Testis (tissue), 2 donors: ENCODE measurements at regions not wholly inside any gene's neighbourhood (a gene's known extent, or its start where the extent isn't known, plus 50 kb on each side); places are given as distances from the start of the nearest gene placed in this dataset.

Source experiments
- DNase-seq: peaks from one replicate; pipeline ENCODE4 v3.0.0-alpha.2; 2019
- H3K27ac ChIP-seq, 2 donors: fragments of 200-600 bp; sonication (generic); one replicate each; pipeline ENCODE4 v1.5.1; 2019
- H3K27me3 ChIP-seq: fragments of 200-600 bp; sonication (generic); one replicate; pipeline ENCODE4 v1.5.1; 2019
- H3K36me3 ChIP-seq: fragments of 200-600 bp; sonication (generic); one replicate; pipeline ENCODE4 v1.5.1; 2017; ENCODE audit warnings: low read depth; ENCODE audit errors: missing control alignments
- H3K4me1 ChIP-seq: fragments of 200-600 bp; sonication (generic); one replicate; pipeline ENCODE4 v1.5.1; 2019
- H3K4me3 ChIP-seq, 2 donors: fragments of 200-600 bp; sonication (generic); one replicate each; pipeline ENCODE4 v1.5.1; 2017 to 2019
- H3K9me3 ChIP-seq: fragments of 200-600 bp; sonication (generic); one replicate; pipeline ENCODE4 v1.5.1; 2017
- CTCF ChIP-seq, 3 experiments: fragments of 450-650 bp in 2 of 3; fragments of 200-600 bp in 1 of 3; sonication (generic) in 1 of 3; IDR thresholded peaks; one replicate each; pipeline ENCODE4 v1.5.1; 2016 to 2019; ENCODE audit warnings: antibody characterized with exemption in 3 of 3, mild to moderate bottlenecking in 2 of 3, moderate library complexity in 1 of 3
- POLR2A ChIP-seq: fragments of 450-650 bp; IDR thresholded peaks from one replicate; pipeline ENCODE4 v1.6.1; 2017; ENCODE audit warnings: antibody characterized with exemption, mild to moderate bottlenecking, moderate library complexity
- WGBS, 2 donors: methylation state at CpG; one replicate each; pipeline ENCODE4 v1.1.5; 2018; 5-methylcytosine and 5-hydroxymethylcytosine counted together
- intact Hi-C: fragments of 100-400 bp; cut with DNase I; formaldehyde crosslinking; loops from one replicate; pipeline ENCODE4 v1.15.1; 2023; ENCODE audit warnings: low total_unique reads

- TF ChIP-seq CTCF (IDR thresholded peaks at IDR 0.05) (no peak), POLR2A (no peak)
- WGBS, 2 donors: 45 to 51% methylated on average over 28 to 60 of the region's 68 CpGs
- intact Hi-C loops: no loop called here
- Histone ChIP-seq H3K27me3 (no peaks in the 10 kb centered on the region), H3K9me3 (no peaks in the 10 kb centered on the region), H3K4me1 (peaks cover 11% of the 10 kb centered on the region), H3K4me3 (peak overlapping the region; percentile 22 to 58), H3K36me3 (no peaks in the 10 kb centered on the region), H3K27ac (peak overlapping the region in 1 of 2 donors; percentile 30)
- no peak for DNase-seq
Observed at GRCh38 chr14:101457936-101458740, 103.2 kb upstream of the DIO3 start.

- no peaks in the 10 kb centered on the region for H3K9me3 ChIP-seq
- intact Hi-C loops: no loop called here
- DNase-seq: no peak
- H3K36me3 ChIP-seq: no peaks in the 10 kb centered on the region
- H3K27ac ChIP-seq: peak overlapping the region; percentile 24 to 47
- H3K4me3 ChIP-seq: peak overlapping the region; percentile 33 to 58
- TF ChIP-seq POLR2A (no peak), CTCF (IDR thresholded peaks at IDR 0.05) (no peak)
- 34 to 47% methylated on average over 10 to 83 of the region's 92 CpGs for WGBS, 2 donors
- H3K4me1 ChIP-seq: peaks cover 11% of the 10 kb centered on the region
- H3K27me3 ChIP-seq: no peaks in the 10 kb centered on the region
Observed at GRCh38 chr14:101458741-101459550, 102.3 kb upstream of the DIO3 start.

- DNase-seq: no peak
- H3K27me3 ChIP-seq: no peaks in the 10 kb centered on the region
- WGBS, 2 donors: 44 to 46% methylated on average over 8 to 14 of the region's 14 CpGs
- no peaks in the 10 kb centered on the region for H3K9me3 ChIP-seq
- H3K4me1 ChIP-seq: peaks cover 11% of the 10 kb centered on the region
- H3K4me3 ChIP-seq: peak overlapping the region; percentile 33 to 58
- intact Hi-C loops: no loop called here
- TF ChIP-seq POLR2A (no peak), CTCF (IDR thresholded peaks at IDR 0.05) (no peak)
- H3K36me3 ChIP-seq: no peaks in the 10 kb centered on the region
- H3K27ac ChIP-seq: peak overlapping the region in 1 of 2 donors; percentile 47
Observed at GRCh38 chr14:101459551-101459900, 101.8 kb upstream of the DIO3 start.

- no peak overlapping the region for H3K4me3 ChIP-seq
- DNase-seq: no peak
- 89 to 92% methylated on average over 6 of the region's 6 CpGs for WGBS, 2 donors
- TF ChIP-seq POLR2A (no peak), CTCF (IDR thresholded peaks at IDR 0.05) (no peak)
- H3K4me1 ChIP-seq: peaks cover 11% of the 10 kb centered on the region
- intact Hi-C loops: no loop called here
- H3K27ac ChIP-seq: no peak overlapping the region
- no peaks in the 10 kb centered on the region for H3K36me3 ChIP-seq
- no peaks in the 10 kb centered on the region for H3K9me3 ChIP-seq
- no peaks in the 10 kb centered on the region for H3K27me3 ChIP-seq
Observed at GRCh38 chr14:101460521-101460920, 100.8 kb upstream of the DIO3 start.
